K562 (cell line): ENCODE measurements at regions not wholly inside any gene's neighbourhood (a gene's known extent, or its start where the extent isn't known, plus 50 kb on each side); places are given as distances from the start of the nearest gene placed in this dataset.

ENCODE experiments used
- CBX2 ChIP-seq: fragments of 200-600 bp; sonication (generic); IDR thresholded peaks from one replicate; pipeline ENCODE4 v1.6.1; 2012; ENCODE audit warnings: mild to moderate bottlenecking, low read length, inconsistent platforms; ENCODE audit not compliant: insufficient read depth, poor library complexity, severe bottlenecking
- ELF4 ChIP-seq: fragments of 450-650 bp; formaldehyde crosslinking; IDR thresholded peaks from 2 replicates; pipeline ENCODE4 v1.4.0; 2022; ENCODE audit warnings: missing genetic modification characterization
- ETS2 ChIP-seq: IDR thresholded peaks from 2 replicates; pipeline ENCODE4 v1.6.1; 2016; ENCODE audit warnings: borderline replicate concordance, missing genetic modification characterization, mild to moderate bottlenecking, moderate library complexity, missing compliant biosample characterization; ENCODE audit not compliant: poor library complexity, severe bottlenecking
- HNRNPK ChIP-seq: fragments of 200-400 bp; formaldehyde crosslinking; IDR thresholded peaks from one replicate; pipeline ENCODE4 v1.6.1; 2018; ENCODE audit warnings: mild to moderate bottlenecking, low read depth, low read length; ENCODE audit not compliant: poor library complexity, severe bottlenecking
- HSF4 ChIP-seq: fragments of 250-450 bp; sonication (Bioruptor Pico); IDR thresholded peaks from 2 replicates; pipeline ENCODE4 v2.1.2; 2022; ENCODE audit warnings: mild to moderate bottlenecking, moderate library complexity, borderline replicate concordance
- ILK ChIP-seq: fragments of 450-650 bp; IDR thresholded peaks from 2 replicates; pipeline ENCODE4 v1.6.1; 2016; ENCODE audit warnings: missing genetic modification characterization, low read depth, mild to moderate bottlenecking, missing compliant biosample characterization, moderate library complexity, borderline replicate concordance
- MYNN ChIP-seq, 2 experiments: sonication (generic); formaldehyde crosslinking in 1 of 2; IDR thresholded peaks; 2 replicates each; pipeline versions ENCODE4 v1.5.0 to v1.6.1; 2016 to 2020; ENCODE audit warnings: antibody characterized with exemption in 1 of 2, missing genetic modification reagents in 1 of 2
- NEUROD1 ChIP-seq: fragments of 150-350 bp; IDR thresholded peaks from 2 replicates; pipeline ENCODE4 v1.6.1; 2014; ENCODE audit warnings: borderline replicate concordance, low read length, low read depth; ENCODE audit not compliant: partially characterized antibody
- PHB2 ChIP-seq: fragments of 450-650 bp; IDR thresholded peaks from 2 replicates; pipeline ENCODE4 v1.6.1; 2017; ENCODE audit warnings: low read depth
- SMC3 ChIP-seq: conservative IDR thresholded peaks from 2 replicates; pipeline ENCODE4 v1.6.1; 2011; ENCODE audit warnings: low read depth, low read length, improper control_type of control experiment; ENCODE audit not compliant: insufficient read depth
- ZKSCAN3 ChIP-seq: fragments of 250-450 bp; sonication (Bioruptor Pico); IDR thresholded peaks from 2 replicates; pipeline ENCODE4 v1.4.0; 2020
- TF ChIP-seq, protein P1 (sequence below): fragments of 450-650 bp; IDR thresholded peaks from 2 replicates; pipeline ENCODE4 v1.6.1; 2016; ENCODE audit warnings: mild to moderate bottlenecking, moderate library complexity
- TF ChIP-seq, protein P2 (sequence below): sonication (generic); formaldehyde crosslinking; IDR thresholded peaks from 2 replicates; pipeline ENCODE4 v1.9.0; 2022; ENCODE audit warnings: mild to moderate bottlenecking, missing genetic modification reagents
- TF ChIP-seq, protein P3 (sequence below): sonication (generic); formaldehyde crosslinking; IDR thresholded peaks from 2 replicates; pipeline ENCODE4 v1.8.1; 2023; ENCODE audit warnings: mild to moderate bottlenecking, missing genetic modification reagents

DNA sequence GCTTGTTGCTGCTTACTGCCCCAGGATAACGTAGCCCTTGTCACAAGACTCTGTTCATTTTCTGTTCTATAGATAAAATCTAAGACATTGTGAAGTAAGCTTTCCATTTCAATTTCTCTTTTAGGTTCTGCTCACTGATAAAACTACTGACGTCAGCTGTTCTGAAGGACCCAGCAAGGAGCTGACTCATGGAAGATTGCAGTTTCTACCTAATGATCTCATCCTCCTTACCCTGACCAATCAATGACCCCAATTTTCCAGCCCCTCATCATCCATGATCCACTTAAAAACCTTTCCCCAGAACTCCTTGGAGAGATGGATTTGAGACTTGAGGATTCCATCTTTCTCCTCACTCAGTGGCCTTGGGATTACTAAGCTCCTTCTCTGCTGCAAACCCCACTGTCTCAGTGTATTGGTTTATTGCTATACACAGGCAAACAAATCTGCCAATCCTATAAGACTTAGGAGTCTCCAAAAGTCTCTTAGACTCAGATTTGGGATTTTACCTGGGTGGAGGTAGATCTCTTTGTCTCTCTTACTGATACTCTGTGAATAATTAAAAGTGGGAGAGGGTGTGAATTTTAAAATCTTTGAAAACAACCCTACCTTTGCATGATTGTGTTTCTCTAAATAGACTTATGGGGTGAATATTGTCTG lies 109.2 kb upstream of the TRIM24 start (continued):
- TF ChIP-seq ETS2 (tag) (no peak), MYNN (IDR thresholded peaks at IDR 0.05) (no peak), MYNN (CRISPR knock-in tag; IDR thresholded peaks at IDR 0.05) (no peak), ZKSCAN3 (no peak), ILK (tag) (no peak), CBX2 (no peak), HSF4 (CRISPR knock-in tag) (0 out of 2 replicates have a peak, but pooled peaks have one; percentile 60), NEUROD1 (no peak), ELF4 (CRISPR knock-in tag) (no peak), HNRNPK (no peak), PHB2 (no peak), SMC3 (no peak)
- TF ChIP-seq, protein P1, sequence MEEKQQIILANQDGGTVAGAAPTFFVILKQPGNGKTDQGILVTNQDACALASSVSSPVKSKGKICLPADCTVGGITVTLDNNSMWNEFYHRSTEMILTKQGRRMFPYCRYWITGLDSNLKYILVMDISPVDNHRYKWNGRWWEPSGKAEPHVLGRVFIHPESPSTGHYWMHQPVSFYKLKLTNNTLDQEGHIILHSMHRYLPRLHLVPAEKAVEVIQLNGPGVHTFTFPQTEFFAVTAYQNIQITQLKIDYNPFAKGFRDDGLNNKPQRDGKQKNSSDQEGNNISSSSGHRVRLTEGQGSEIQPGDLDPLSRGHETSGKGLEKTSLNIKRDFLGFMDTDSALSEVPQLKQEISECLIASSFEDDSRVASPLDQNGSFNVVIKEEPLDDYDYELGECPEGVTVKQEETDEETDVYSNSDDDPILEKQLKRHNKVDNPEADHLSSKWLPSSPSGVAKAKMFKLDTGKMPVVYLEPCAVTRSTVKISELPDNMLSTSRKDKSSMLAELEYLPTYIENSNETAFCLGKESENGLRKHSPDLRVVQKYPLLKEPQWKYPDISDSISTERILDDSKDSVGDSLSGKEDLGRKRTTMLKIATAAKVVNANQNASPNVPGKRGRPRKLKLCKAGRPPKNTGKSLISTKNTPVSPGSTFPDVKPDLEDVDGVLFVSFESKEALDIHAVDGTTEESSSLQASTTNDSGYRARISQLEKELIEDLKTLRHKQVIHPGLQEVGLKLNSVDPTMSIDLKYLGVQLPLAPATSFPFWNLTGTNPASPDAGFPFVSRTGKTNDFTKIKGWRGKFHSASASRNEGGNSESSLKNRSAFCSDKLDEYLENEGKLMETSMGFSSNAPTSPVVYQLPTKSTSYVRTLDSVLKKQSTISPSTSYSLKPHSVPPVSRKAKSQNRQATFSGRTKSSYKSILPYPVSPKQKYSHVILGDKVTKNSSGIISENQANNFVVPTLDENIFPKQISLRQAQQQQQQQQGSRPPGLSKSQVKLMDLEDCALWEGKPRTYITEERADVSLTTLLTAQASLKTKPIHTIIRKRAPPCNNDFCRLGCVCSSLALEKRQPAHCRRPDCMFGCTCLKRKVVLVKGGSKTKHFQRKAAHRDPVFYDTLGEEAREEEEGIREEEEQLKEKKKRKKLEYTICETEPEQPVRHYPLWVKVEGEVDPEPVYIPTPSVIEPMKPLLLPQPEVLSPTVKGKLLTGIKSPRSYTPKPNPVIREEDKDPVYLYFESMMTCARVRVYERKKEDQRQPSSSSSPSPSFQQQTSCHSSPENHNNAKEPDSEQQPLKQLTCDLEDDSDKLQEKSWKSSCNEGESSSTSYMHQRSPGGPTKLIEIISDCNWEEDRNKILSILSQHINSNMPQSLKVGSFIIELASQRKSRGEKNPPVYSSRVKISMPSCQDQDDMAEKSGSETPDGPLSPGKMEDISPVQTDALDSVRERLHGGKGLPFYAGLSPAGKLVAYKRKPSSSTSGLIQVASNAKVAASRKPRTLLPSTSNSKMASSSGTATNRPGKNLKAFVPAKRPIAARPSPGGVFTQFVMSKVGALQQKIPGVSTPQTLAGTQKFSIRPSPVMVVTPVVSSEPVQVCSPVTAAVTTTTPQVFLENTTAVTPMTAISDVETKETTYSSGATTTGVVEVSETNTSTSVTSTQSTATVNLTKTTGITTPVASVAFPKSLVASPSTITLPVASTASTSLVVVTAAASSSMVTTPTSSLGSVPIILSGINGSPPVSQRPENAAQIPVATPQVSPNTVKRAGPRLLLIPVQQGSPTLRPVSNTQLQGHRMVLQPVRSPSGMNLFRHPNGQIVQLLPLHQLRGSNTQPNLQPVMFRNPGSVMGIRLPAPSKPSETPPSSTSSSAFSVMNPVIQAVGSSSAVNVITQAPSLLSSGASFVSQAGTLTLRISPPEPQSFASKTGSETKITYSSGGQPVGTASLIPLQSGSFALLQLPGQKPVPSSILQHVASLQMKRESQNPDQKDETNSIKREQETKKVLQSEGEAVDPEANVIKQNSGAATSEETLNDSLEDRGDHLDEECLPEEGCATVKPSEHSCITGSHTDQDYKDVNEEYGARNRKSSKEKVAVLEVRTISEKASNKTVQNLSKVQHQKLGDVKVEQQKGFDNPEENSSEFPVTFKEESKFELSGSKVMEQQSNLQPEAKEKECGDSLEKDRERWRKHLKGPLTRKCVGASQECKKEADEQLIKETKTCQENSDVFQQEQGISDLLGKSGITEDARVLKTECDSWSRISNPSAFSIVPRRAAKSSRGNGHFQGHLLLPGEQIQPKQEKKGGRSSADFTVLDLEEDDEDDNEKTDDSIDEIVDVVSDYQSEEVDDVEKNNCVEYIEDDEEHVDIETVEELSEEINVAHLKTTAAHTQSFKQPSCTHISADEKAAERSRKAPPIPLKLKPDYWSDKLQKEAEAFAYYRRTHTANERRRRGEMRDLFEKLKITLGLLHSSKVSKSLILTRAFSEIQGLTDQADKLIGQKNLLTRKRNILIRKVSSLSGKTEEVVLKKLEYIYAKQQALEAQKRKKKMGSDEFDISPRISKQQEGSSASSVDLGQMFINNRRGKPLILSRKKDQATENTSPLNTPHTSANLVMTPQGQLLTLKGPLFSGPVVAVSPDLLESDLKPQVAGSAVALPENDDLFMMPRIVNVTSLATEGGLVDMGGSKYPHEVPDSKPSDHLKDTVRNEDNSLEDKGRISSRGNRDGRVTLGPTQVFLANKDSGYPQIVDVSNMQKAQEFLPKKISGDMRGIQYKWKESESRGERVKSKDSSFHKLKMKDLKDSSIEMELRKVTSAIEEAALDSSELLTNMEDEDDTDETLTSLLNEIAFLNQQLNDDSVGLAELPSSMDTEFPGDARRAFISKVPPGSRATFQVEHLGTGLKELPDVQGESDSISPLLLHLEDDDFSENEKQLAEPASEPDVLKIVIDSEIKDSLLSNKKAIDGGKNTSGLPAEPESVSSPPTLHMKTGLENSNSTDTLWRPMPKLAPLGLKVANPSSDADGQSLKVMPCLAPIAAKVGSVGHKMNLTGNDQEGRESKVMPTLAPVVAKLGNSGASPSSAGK = no peak
- TF ChIP-seq, protein P2, sequence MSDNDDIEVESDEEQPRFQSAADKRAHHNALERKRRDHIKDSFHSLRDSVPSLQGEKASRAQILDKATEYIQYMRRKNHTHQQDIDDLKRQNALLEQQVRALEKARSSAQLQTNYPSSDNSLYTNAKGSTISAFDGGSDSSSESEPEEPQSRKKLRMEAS = no peak
- TF ChIP-seq, protein P3, sequence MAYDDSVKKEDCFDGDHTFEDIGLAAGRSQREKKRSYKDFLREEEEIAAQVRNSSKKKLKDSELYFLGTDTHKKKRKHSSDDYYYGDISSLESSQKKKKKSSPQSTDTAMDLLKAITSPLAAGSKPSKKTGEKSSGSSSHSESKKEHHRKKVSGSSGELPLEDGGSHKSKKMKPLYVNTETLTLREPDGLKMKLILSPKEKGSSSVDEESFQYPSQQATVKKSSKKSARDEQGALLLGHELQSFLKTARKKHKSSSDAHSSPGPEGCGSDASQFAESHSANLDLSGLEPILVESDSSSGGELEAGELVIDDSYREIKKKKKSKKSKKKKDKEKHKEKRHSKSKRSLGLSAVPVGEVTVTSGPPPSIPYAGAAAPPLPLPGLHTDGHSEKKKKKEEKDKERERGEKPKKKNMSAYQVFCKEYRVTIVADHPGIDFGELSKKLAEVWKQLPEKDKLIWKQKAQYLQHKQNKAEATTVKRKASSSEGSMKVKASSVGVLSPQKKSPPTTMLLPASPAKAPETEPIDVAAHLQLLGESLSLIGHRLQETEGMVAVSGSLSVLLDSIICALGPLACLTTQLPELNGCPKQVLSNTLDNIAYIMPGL = no peak
